ENCODE measurements at regions not wholly inside any gene's neighbourhood (a gene's known extent, or its start where the extent isn't known, plus 50 kb on each side); places are given as distances from the start of the nearest gene placed in this dataset.

GRCh38 chr7:368651-369475 lies 78.9 kb downstream of the FOXL3 start:
- no peaks in the 10 kb centered on the region for H3K36me3 ChIP-seq (ENCODE audit: control insufficient read depth, low read depth, low read length)
- no peaks in the 10 kb centered on the region for H3K9me3 ChIP-seq (ENCODE audit: control insufficient read depth, low read depth, low read length)
- no peaks in the 10 kb centered on the region for H3K4me1 ChIP-seq (ENCODE audit: control insufficient read depth, low read depth, low read length)
- H3K27ac ChIP-seq (ENCODE audit: low read length): no peak overlapping the region
- no peak overlapping the region for H3K4me3 ChIP-seq (ENCODE audit: low read length)
- H3K27me3 ChIP-seq (ENCODE audit: control insufficient read depth, insufficient read depth, low read length): no peaks in the 10 kb centered on the region
- no peak overlapping the region for H3K9ac ChIP-seq (ENCODE audit: low read length)

- Histone ChIP-seq H3K9me3 (ENCODE audit: control insufficient read depth, low read depth, low read length) (no peaks in the 10 kb centered on the region), H3K9ac (ENCODE audit: low read length) (no peak overlapping the region), H3K27ac (ENCODE audit: low read length) (no peak overlapping the region), H3K27me3 (ENCODE audit: control insufficient read depth, insufficient read depth, low read length) (no peaks in the 10 kb centered on the region), H3K4me3 (ENCODE audit: low read length) (no peak overlapping the region), H3K4me1 (ENCODE audit: control insufficient read depth, low read depth, low read length) (no peaks in the 10 kb centered on the region), H3K36me3 (ENCODE audit: control insufficient read depth, low read depth, low read length) (no peaks in the 10 kb centered on the region)
These were observed 79.7 kb downstream of the FOXL3 start for GRCh38 chr7:369476-370258.

DNA sequence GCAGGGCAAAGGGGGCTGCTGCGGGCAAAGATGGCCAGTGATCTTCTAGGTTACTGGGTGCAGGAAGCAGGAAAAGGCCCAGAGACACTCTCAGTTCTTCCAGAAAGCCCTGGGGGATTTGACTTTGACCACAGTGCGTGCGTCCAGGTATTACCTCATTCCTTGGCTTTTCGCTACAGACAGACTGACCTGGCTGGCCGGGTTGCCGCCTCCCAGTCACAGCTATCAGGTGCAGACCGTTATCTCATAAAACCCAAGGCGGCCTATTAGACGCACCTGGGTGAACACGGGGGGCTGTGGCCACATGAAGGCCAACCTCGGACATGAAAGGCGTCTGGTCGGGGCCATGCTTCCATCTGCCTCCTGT lies 80.3 kb downstream of the FOXL3 start:
- H3K9me3 ChIP-seq (ENCODE audit: control insufficient read depth, low read depth, low read length): no peaks in the 10 kb centered on the region
- no peaks in the 10 kb centered on the region for H3K36me3 ChIP-seq (ENCODE audit: control insufficient read depth, low read depth, low read length)
- H3K27ac ChIP-seq (ENCODE audit: low read length): no peak overlapping the region
- H3K9ac ChIP-seq (ENCODE audit: low read length): no peak overlapping the region
- H3K4me1 ChIP-seq (ENCODE audit: control insufficient read depth, low read depth, low read length): no peaks in the 10 kb centered on the region
- peaks cover 3% of the 10 kb centered on the region for H3K27me3 ChIP-seq (ENCODE audit: control insufficient read depth, insufficient read depth, low read length)
- H3K4me3 ChIP-seq (ENCODE audit: low read length): no peak overlapping the region

DNA sequence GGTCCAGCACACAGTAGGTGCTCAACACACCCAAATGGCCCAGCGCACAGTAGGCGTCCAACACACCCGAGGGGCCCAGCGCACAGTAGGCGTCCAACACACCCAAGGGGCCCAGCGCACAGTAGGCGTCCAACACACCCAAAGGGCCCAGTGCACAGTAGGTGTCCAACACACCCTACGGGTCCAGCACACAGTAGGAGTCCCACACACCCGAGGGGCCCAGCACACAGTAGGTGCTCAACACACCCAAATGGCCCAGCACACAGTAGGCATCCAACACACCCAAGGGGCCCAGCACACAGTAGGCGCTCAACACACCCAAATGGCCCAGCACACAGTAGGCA lies 80.8 kb downstream of the FOXL3 start:
- H3K4me1 ChIP-seq (ENCODE audit: control insufficient read depth, low read depth, low read length): no peaks in the 10 kb centered on the region
- H3K27ac ChIP-seq (ENCODE audit: low read length): no peak overlapping the region
- peaks cover 4% of the 10 kb centered on the region for H3K27me3 ChIP-seq (ENCODE audit: control insufficient read depth, insufficient read depth, low read length)
- H3K4me3 ChIP-seq (ENCODE audit: low read length): no peak overlapping the region
- H3K9ac ChIP-seq (ENCODE audit: low read length): no peak overlapping the region
- H3K9me3 ChIP-seq (ENCODE audit: control insufficient read depth, low read depth, low read length): no peaks in the 10 kb centered on the region
- no peaks in the 10 kb centered on the region for H3K36me3 ChIP-seq (ENCODE audit: control insufficient read depth, low read depth, low read length)

- Histone ChIP-seq H3K36me3 (ENCODE audit: control insufficient read depth, low read depth, low read length) (no peaks in the 10 kb centered on the region), H3K9ac (ENCODE audit: low read length) (no peak overlapping the region), H3K4me3 (ENCODE audit: low read length) (no peak overlapping the region), H3K27me3 (ENCODE audit: control insufficient read depth, insufficient read depth, low read length) (peaks cover 4% of the 10 kb centered on the region), H3K27ac (ENCODE audit: low read length) (no peak overlapping the region), H3K4me1 (ENCODE audit: control insufficient read depth, low read depth, low read length) (no peaks in the 10 kb centered on the region), H3K9me3 (ENCODE audit: control insufficient read depth, low read depth, low read length) (no peaks in the 10 kb centered on the region)
These were observed 81.3 kb downstream of the FOXL3 start for GRCh38 chr7:371119-371778.

DNA sequence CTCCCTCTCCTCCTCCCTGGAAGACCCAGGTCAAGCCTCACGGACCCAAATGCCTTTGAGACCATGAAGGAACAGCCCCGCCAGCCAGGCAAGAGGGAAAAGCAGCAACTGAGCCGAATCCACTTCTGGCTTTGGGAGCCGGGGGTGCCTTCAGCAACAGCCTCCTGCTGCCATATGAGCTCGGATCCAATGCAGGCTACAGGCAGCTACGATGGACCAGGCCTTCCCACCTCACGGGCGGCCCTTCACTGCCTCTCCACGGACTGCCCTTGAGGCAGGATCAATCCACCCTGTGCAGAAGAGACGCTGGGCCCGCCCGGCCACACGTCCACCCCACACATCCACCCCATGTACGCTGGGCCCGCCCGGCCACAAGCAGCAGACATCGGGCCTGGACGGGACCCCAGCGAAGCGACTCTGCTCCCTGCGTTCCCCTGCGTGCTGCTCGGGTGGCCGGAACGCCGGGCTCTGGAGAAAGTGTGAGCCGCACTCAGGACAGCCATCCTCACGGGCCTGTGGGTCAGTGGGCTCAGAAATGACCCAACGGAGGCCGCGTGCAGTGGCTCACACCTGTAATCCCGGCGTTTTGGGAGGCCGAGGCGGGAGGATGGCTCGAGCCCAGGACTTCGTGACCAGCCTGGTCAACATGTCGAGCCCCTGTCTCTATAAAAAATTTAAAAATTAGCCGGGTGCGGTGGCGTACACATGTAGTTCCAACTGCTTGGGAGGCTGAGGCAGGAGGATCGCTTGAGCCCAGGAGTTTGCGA lies 82.0 kb downstream of the FOXL3 start:
- no peaks in the 10 kb centered on the region for H3K4me1 ChIP-seq (ENCODE audit: control insufficient read depth, low read depth, low read length)
- H3K27ac ChIP-seq (ENCODE audit: low read length): no peak overlapping the region

DNA sequence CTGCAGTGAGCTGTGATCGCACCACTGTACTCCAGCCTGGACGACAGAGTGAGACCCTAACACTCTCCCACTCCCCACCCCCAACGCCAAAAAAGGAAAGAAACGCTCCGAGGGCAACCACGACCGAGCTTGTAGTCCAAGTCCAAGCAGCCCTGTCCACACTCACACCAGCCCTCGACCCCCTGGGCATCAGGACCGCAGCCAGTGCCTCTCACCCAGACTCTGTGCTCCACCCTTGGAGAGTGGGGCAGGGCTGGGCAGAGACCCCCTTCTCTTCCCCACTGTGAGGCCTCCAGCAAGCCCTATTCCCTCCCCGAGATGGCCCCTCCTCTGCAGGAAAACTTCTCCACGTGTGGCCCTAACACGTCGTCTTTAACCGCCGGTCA lies 82.6 kb downstream of the FOXL3 start:
- Histone ChIP-seq H3K9me3 (ENCODE audit: control insufficient read depth, low read depth, low read length) (no peaks in the 10 kb centered on the region), H3K4me3 (ENCODE audit: low read length) (no peak overlapping the region), H3K27me3 (ENCODE audit: control insufficient read depth, insufficient read depth, low read length) (peaks cover 4% of the 10 kb centered on the region), H3K36me3 (ENCODE audit: control insufficient read depth, low read depth, low read length) (no peaks in the 10 kb centered on the region), H3K4me1 (ENCODE audit: control insufficient read depth, low read depth, low read length) (no peaks in the 10 kb centered on the region), H3K27ac (ENCODE audit: low read length) (no peak overlapping the region), H3K9ac (ENCODE audit: low read length) (no peak overlapping the region)

More for the DNA sequence above, 82.0 kb downstream of the FOXL3 start:
- H3K36me3 ChIP-seq (ENCODE audit: control insufficient read depth, low read depth, low read length): no peaks in the 10 kb centered on the region
- H3K9me3 ChIP-seq (ENCODE audit: control insufficient read depth, low read depth, low read length): no peaks in the 10 kb centered on the region
- no peak overlapping the region for H3K4me3 ChIP-seq (ENCODE audit: low read length)
- H3K9ac ChIP-seq (ENCODE audit: low read length): no peak overlapping the region
- H3K27me3 ChIP-seq (ENCODE audit: control insufficient read depth, insufficient read depth, low read length): peaks cover 4% of the 10 kb centered on the region

GRCh38 chr7:372932-373791 lies 83.2 kb downstream of the FOXL3 start:
- Histone ChIP-seq H3K9me3 (ENCODE audit: control insufficient read depth, low read depth, low read length) (no peaks in the 10 kb centered on the region), H3K4me3 (ENCODE audit: low read length) (no peak overlapping the region), H3K27me3 (ENCODE audit: control insufficient read depth, insufficient read depth, low read length) (peaks cover 6% of the 10 kb centered on the region), H3K9ac (ENCODE audit: low read length) (no peak overlapping the region), H3K4me1 (ENCODE audit: control insufficient read depth, low read depth, low read length) (no peaks in the 10 kb centered on the region), H3K27ac (ENCODE audit: low read length) (no peak overlapping the region), H3K36me3 (ENCODE audit: control insufficient read depth, low read depth, low read length) (no peaks in the 10 kb centered on the region)

DNA sequence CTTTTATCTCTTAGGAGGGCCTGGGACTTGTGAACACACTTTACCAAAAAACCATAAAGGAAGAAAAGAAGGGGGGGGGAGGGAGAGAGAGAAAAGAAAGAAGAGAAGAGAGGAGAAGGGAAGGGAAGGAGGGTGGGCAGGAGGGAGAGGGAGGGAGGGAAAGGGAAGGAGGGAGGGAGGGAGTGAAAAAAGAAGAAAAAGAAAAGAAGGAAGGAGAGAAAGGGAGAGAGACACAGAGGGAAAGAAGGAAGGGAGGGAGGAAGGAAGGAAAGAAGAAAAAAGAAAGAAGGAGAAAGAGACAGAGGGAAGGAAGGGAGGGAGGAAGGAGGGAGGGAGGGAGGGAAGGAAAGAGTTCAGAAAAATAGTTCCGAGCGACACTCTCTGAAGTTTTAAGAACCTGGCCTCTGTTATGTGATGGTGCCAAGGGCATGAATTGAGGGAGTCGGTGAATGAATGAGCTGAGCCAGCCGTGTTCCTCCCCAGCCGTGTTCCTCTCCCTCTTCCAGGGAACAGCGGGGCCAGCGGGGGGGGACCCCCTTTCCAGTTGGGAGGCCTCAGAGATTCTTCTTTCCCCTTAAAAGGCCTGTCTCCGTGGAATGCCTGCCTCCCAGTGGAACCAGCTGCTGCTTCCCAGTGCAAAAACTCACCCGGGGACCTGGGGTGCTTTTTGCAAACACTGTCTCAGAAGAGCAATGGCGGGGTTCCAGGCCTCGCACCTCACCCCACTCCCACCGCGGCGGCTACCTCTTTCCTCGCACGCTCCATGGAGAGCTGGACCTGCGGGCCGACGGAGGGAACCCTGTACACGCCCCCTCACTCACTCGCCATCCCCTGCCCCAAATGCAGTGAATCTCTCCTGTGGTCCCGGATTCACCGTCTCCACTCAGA lies 84.1 kb downstream of the FOXL3 start:
- no peaks in the 10 kb centered on the region for H3K4me1 ChIP-seq (ENCODE audit: control insufficient read depth, low read depth, low read length)
- H3K4me3 ChIP-seq (ENCODE audit: low read length): no peak overlapping the region
- no peaks in the 10 kb centered on the region for H3K9me3 ChIP-seq (ENCODE audit: control insufficient read depth, low read depth, low read length)
- no peaks in the 10 kb centered on the region for H3K36me3 ChIP-seq (ENCODE audit: control insufficient read depth, low read depth, low read length)
- no peak overlapping the region for H3K9ac ChIP-seq (ENCODE audit: low read length)
- H3K27me3 ChIP-seq (ENCODE audit: control insufficient read depth, insufficient read depth, low read length): peaks cover 15% of the 10 kb centered on the region
- no peak overlapping the region for H3K27ac ChIP-seq (ENCODE audit: low read length)

DNA sequence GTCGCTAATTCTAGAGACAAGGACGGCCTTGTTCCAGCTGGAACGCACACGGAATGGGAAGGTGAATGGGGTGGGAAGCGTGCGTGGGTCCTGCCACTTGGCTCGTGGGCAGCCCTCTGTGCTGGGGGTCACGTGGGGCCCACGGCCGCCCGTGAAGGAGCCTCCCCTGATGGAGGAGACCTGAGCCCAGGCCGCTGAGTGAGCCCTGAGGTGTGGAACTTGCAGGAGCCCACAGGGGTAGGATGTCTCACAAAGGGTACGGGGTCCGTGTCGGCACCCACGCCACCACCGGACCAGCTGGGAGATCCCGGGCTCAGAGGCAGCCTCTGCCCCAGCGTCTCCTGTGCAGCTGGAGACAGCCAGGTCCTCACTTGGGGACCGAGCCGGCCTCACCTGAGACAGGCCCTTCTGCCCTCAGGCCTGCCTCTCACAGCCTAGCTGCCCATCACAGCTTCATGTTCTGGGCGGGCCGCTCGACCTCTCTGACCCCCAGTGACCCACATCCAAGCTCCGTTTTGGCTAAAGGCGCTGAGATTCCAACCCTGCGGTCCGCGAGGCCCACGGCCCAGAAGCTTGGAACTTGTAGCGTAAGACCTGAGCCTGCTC lies 84.8 kb downstream of the FOXL3 start:
- no peaks in the 10 kb centered on the region for H3K4me1 ChIP-seq (ENCODE audit: control insufficient read depth, low read depth, low read length)
- peaks cover 22% of the 10 kb centered on the region for H3K27me3 ChIP-seq (ENCODE audit: control insufficient read depth, insufficient read depth, low read length)
- H3K9ac ChIP-seq (ENCODE audit: low read length): no peak overlapping the region
- H3K27ac ChIP-seq (ENCODE audit: low read length): no peak overlapping the region
- H3K4me3 ChIP-seq (ENCODE audit: low read length): no peak overlapping the region
- H3K36me3 ChIP-seq (ENCODE audit: control insufficient read depth, low read depth, low read length): no peaks in the 10 kb centered on the region
- H3K9me3 ChIP-seq (ENCODE audit: control insufficient read depth, low read depth, low read length): no peaks in the 10 kb centered on the region

Measured in iPS-18a (cell line).